HG03342 (cell line): ENCODE measurements at regions not wholly inside any gene's neighbourhood (a gene's known extent, or its start where the extent isn't known, plus 50 kb on each side); places are given as distances from the start of the nearest gene placed in this dataset.
"Not testable (repeated sequence)": the region's sequence is repeated elsewhere in the genome, so short reads cannot be mapped to it uniquely, and the experiment has no call there.

ENCODE experiments used
- ATAC-seq: cut with Tn5 transposase; IDR thresholded peaks from one replicate; pipeline ENCODE4 v1.9.1; 2021; ENCODE audit warnings: mild to moderate bottlenecking, moderate library complexity; ENCODE audit not compliant: unreplicated experiment

- no peak for ATAC-seq
Observed at GRCh38 chr20:12849225-12849910, 159.4 kb upstream of the SPTLC3 start.

- ATAC-seq, result not testable (repeated sequence)
Observed at GRCh38 chr20:12857643-12858042, 151.1 kb upstream of the SPTLC3 start.

- ATAC-seq, result no peak
Observed at GRCh38 chr20:12860619-12861247, 148.0 kb upstream of the SPTLC3 start.

- ATAC-seq, result no peak
Observed at GRCh38 chr20:12869669-12870068, 139.1 kb upstream of the SPTLC3 start.

GRCh38 chr20:12870588-12870987, 138.2 kb upstream of the SPTLC3 start:
- no peak for ATAC-seq

GRCh38 chr20:12874933-12875332, 133.8 kb upstream of the SPTLC3 start:
- no peak for ATAC-seq

- ATAC-seq, result no peak
Observed at GRCh38 chr20:12875510-12875909, 133.3 kb upstream of the SPTLC3 start.

- no peak for ATAC-seq
Observed at GRCh38 chr20:12882832-12883506, 125.8 kb upstream of the SPTLC3 start.

GRCh38 chr20:12883507-12883885, 125.3 kb upstream of the SPTLC3 start:
- ATAC-seq, result no peak

GRCh38 chr20:12886618-12887363, 122.0 kb upstream of the SPTLC3 start:
- no peak for ATAC-seq

GRCh38 chr20:12891643-12892042, 117.1 kb upstream of the SPTLC3 start:
- no peak for ATAC-seq

GRCh38 chr20:12893019-12893418, 115.8 kb upstream of the SPTLC3 start:
- no peak for ATAC-seq

- ATAC-seq, result no peak
Observed at GRCh38 chr20:12893653-12894052, 115.1 kb upstream of the SPTLC3 start.

- no peak for ATAC-seq
Observed at GRCh38 chr20:12894089-12894488, 114.7 kb upstream of the SPTLC3 start.

- ATAC-seq, result no peak
Observed at GRCh38 chr20:12896180-12896579, 112.6 kb upstream of the SPTLC3 start.

- no peak for ATAC-seq
Observed at GRCh38 chr20:12902992-12903391, 105.8 kb upstream of the SPTLC3 start.

GRCh38 chr20:12906361-12906760, 102.4 kb upstream of the SPTLC3 start:
- ATAC-seq, result no peak

GRCh38 chr20:12911372-12911771, 97.4 kb upstream of the SPTLC3 start:
- no peak for ATAC-seq

GRCh38 chr20:12913781-12914443, 94.9 kb upstream of the SPTLC3 start:
- no peak for ATAC-seq

- no peak for ATAC-seq
Observed at GRCh38 chr20:12914804-12915203, 94.0 kb upstream of the SPTLC3 start.

- no peak for ATAC-seq
Observed at GRCh38 chr20:12916699-12917098, 92.1 kb upstream of the SPTLC3 start.
